HEK293T (cell line): ENCODE measurements at regions not wholly inside any gene's neighbourhood (a gene's known extent, or its start where the extent isn't known, plus 50 kb on each side); places are given as distances from the start of the nearest gene placed in this dataset.

Experiments
- CTCF ChIA-PET: fragments of 350-600 bp; formaldehyde crosslinking; extraction: SDS; loops from one replicate; lab custom pipeline; 2021; ENCODE audit warnings: antibody characterized with exemption, inconsistent platforms; lab: Yijun Ruan, JAX
- POLR2A ChIA-PET: fragments of 350-600 bp; formaldehyde crosslinking; extraction: SDS; loops from one replicate; lab custom pipeline; 2020; ENCODE audit warnings: antibody characterized with exemption, inconsistent platforms; lab: Yijun Ruan, JAX
- DNase-seq: peaks from one replicate; pipeline ENCODE4 v3.0.0; 2012; ENCODE audit warnings: mixed read lengths; ENCODE audit errors: extremely low spot score
- ARNT ChIP-seq: fragments of 450-650 bp; IDR thresholded peaks from 2 replicates; pipeline ENCODE4 v1.6.1; 2017; ENCODE audit warnings: mild to moderate bottlenecking
- BHLHE40 ChIP-seq: fragments of 450-650 bp; IDR thresholded peaks from 2 replicates; pipeline ENCODE4 v1.6.1; 2016; ENCODE audit warnings: mild to moderate bottlenecking, moderate library complexity, borderline replicate concordance
- CTBP1 ChIP-seq: fragments of 450-650 bp; IDR thresholded peaks from 2 replicates; pipeline ENCODE4 v1.6.1; 2016; ENCODE audit warnings: borderline replicate concordance
- ELF4 ChIP-seq: fragments of 450-650 bp; IDR thresholded peaks from 2 replicates; pipeline ENCODE4 v1.6.1; 2017; ENCODE audit warnings: antibody characterized with exemption
- FOXA1 ChIP-seq: fragments of 450-650 bp; IDR thresholded peaks from 2 replicates; pipeline ENCODE4 v1.6.1; 2016; ENCODE audit warnings: mild to moderate bottlenecking
- FOXK2 ChIP-seq: fragments of 450-650 bp; IDR thresholded peaks from 2 replicates; pipeline ENCODE4 v1.6.1; 2016; ENCODE audit warnings: mild to moderate bottlenecking
- FOXM1 ChIP-seq: fragments of 450-650 bp; IDR thresholded peaks from 2 replicates; pipeline ENCODE4 v1.6.1; 2017; ENCODE audit warnings: mild to moderate bottlenecking, borderline replicate concordance
- HDGF ChIP-seq: fragments of 450-650 bp; IDR thresholded peaks from 2 replicates; pipeline ENCODE4 v1.6.1; 2017; ENCODE audit warnings: antibody characterized with exemption, borderline replicate concordance
- L3MBTL2 ChIP-seq: fragments of 450-650 bp; conservative IDR thresholded peaks from 2 replicates; pipeline ENCODE4 v1.6.1; 2016; ENCODE audit warnings: mild to moderate bottlenecking
- LEF1 ChIP-seq: fragments of 450-650 bp; IDR thresholded peaks from 2 replicates; pipeline ENCODE4 v1.6.1; 2017; ENCODE audit warnings: mild to moderate bottlenecking, borderline replicate concordance
- PKNOX1 ChIP-seq: fragments of 450-650 bp; IDR thresholded peaks from 2 replicates; pipeline ENCODE4 v1.6.1; 2016
- SP1 ChIP-seq: fragments of 450-650 bp; IDR thresholded peaks from 2 replicates; pipeline ENCODE4 v1.6.1; 2017
- TARDBP ChIP-seq: fragments of 450-650 bp; IDR thresholded peaks from 2 replicates; pipeline ENCODE4 v1.6.1; 2016
- ZNF384 ChIP-seq: fragments of 450-650 bp; IDR thresholded peaks from 2 replicates; pipeline ENCODE4 v1.6.1; 2016

GRCh38 chr7:135803143-135803542 is 54.5 kb upstream of the FAM180A start:
- POLR2A ChIA-PET = no interaction called here
- CTCF ChIA-PET = interaction anchor here (1.4 kb wide), 1 partner anchor 207 kb away, joined by 3 read pairs; no protein-coding TSS in a partner anchor
- no peak for DNase-seq
- no peak for TF ChIP-seq LEF1

- DNase-seq = no peak
- ChIA-PET CTCF (no interaction called here), POLR2A (no interaction called here)
- TF ChIP-seq L3MBTL2 (no peak), ELF4 (no peak), PKNOX1 (no peak), LEF1 (no peak), ARNT (no peak), TARDBP (no peak), FOXA1 (no peak)
Measured at GRCh38 chr7:135802697-135803096, 54.1 kb upstream of the FAM180A start.

- CTCF ChIA-PET = interaction anchor here (1.5 to 2.2 kb wide), 3 partner anchors 129 to 212 kb away, joined by 6 to 18 read pairs (median 8); no protein-coding TSS in a partner anchor
- POLR2A ChIA-PET = no interaction called here
- no peak for DNase-seq
- TF ChIP-seq HDGF = no peak
- no peak for TF ChIP-seq FOXM1
Measured at GRCh38 chr7:135801877-135802276, 53.3 kb upstream of the FAM180A start.

GRCh38 chr7:135801045-135801693 is 52.6 kb upstream of the FAM180A start:
- CTCF ChIA-PET = interaction anchor here (0.6 to 2.2 kb wide), 11 partner anchors 10 to 215 kb away, joined by 3 to 18 read pairs (median 4); no protein-coding TSS in a partner anchor
- TF ChIP-seq ELF4 (no peak), FOXM1 (no peak), BHLHE40 (no peak), CTBP1 (no peak), SP1 (no peak), ZNF384 (no peak; the same call in 1 of the 2 replicates), L3MBTL2 (no peak)
- peak; percentile 83 for DNase-seq
- POLR2A ChIA-PET = no interaction called here

GRCh38 chr7:135800560-135800959 is 51.9 kb upstream of the FAM180A start:
- POLR2A ChIA-PET = no interaction called here

GRCh38 chr7:135799881-135800280 is 51.3 kb upstream of the FAM180A start:
- TF ChIP-seq L3MBTL2 (no peak), FOXK2 (no peak), ARNT (no peak), ZNF384 (no peak)
- POLR2A ChIA-PET = no interaction called here
- no peak for DNase-seq
- CTCF ChIA-PET = interaction anchor here (0.5 to 2.2 kb wide), 4 partner anchors 19 to 418 kb away, joined by 3 to 18 read pairs (median 3); no protein-coding TSS in a partner anchor

More at GRCh38 chr7:135800560-135800959, 51.9 kb upstream of the FAM180A start:
- CTCF ChIA-PET = interaction anchor here (0.6 to 2.2 kb wide), 10 partner anchors 11 to 215 kb away, joined by 3 to 18 read pairs (median 5); no protein-coding TSS in a partner anchor
- no peak for TF ChIP-seq LEF1
- peak; percentile 35 for DNase-seq
